K562 (cell line): ENCODE measurements at regions not wholly inside any gene's neighbourhood (a gene's known extent, or its start where the extent isn't known, plus 50 kb on each side); places are given as distances from the start of the nearest gene placed in this dataset.

Source experiments
- CBX8 ChIP-seq: fragments of 200-600 bp; sonication (generic); IDR thresholded peaks from 2 replicates; pipeline ENCODE4 v1.6.1; 2012; ENCODE audit warnings: borderline replicate concordance, mixed run types, low read depth, mild to moderate bottlenecking, moderate library complexity, mixed read lengths, low read length, control low read depth, inconsistent platforms; ENCODE audit not compliant: poor library complexity, severe bottlenecking; ENCODE audit errors: extremely low read depth
- CTCF ChIP-seq, 3 experiments: IDR thresholded peaks in 2 of 3; conservative IDR thresholded peaks in 1 of 3; 2 replicates each; pipeline ENCODE4 v1.5.1; 2011 to 2012; ENCODE audit warnings: low read length in 3 of 3, mild to moderate bottlenecking in 3 of 3, control low read depth in 2 of 3, improper control_type of control experiment in 1 of 3, inconsistent platforms in 1 of 3, low read depth in 1 of 3, mixed read lengths in 1 of 3, moderate library complexity in 1 of 3; ENCODE audit not compliant: insufficient read depth in 2 of 3
- E2F3 ChIP-seq: fragments of 250-450 bp; sonication (Bioruptor Pico); IDR thresholded peaks from 2 replicates; pipeline ENCODE4 v1.4.0; 2020; ENCODE audit warnings: mild to moderate bottlenecking
- EHMT2 ChIP-seq: fragments of 450-650 bp; IDR thresholded peaks from 2 replicates; pipeline ENCODE4 v1.6.1; 2018; ENCODE audit warnings: antibody characterized with exemption
- GABPA ChIP-seq: fragments of 200-800 bp; sonication (Bioruptor generic); conservative IDR thresholded peaks from 2 replicates; pipeline ENCODE4 v1.6.1; 2016; ENCODE audit warnings: low read depth, missing genetic modification characterization, missing compliant biosample characterization
- POLR2A ChIP-seq: fragments of 450-650 bp; conservative IDR thresholded peaks from 2 replicates; pipeline ENCODE4 v1.6.1; 2016
- RNF219 ChIP-seq: fragments of 250-450 bp; sonication (Bioruptor Pico); IDR thresholded peaks from 2 replicates; pipeline ENCODE4 v1.5.0; 2022; ENCODE audit warnings: mild to moderate bottlenecking
- SETDB1 ChIP-seq: IDR thresholded peaks from one replicate; pipeline ENCODE4 v1.6.1; 2012; ENCODE audit warnings: low read length, control low read depth, inconsistent platforms
- STAT6 ChIP-seq: sonication (generic); formaldehyde crosslinking; IDR thresholded peaks from 2 replicates; pipeline ENCODE4 v1.8.1; 2023; ENCODE audit warnings: mild to moderate bottlenecking, missing genetic modification reagents
- TARDBP ChIP-seq: fragments of 450-650 bp; IDR thresholded peaks from 2 replicates; pipeline ENCODE4 v1.6.1; 2016
- THAP12 ChIP-seq: fragments of 250-450 bp; sonication (Bioruptor Pico); IDR thresholded peaks from 2 replicates; pipeline ENCODE4 v1.9.0; 2021; ENCODE audit warnings: mild to moderate bottlenecking, inconsistent platforms
- ZBTB33 ChIP-seq: sonication (generic); formaldehyde crosslinking; IDR thresholded peaks from 2 replicates; pipeline ENCODE4 v1.8.1; 2023; ENCODE audit warnings: mild to moderate bottlenecking, missing genetic modification reagents
- ZBTB8A ChIP-seq: fragments of 450-650 bp; IDR thresholded peaks from 2 replicates; pipeline ENCODE4 v1.6.1; 2018; ENCODE audit warnings: mild to moderate bottlenecking, moderate library complexity; ENCODE audit not compliant: partially characterized antibody
- ZNF695 ChIP-seq: fragments of 450-650 bp; formaldehyde crosslinking; IDR thresholded peaks from 2 replicates; pipeline ENCODE4 v1.4.0; 2020; ENCODE audit warnings: mild to moderate bottlenecking, moderate library complexity

- TF ChIP-seq CBX8 = no peak
- no peak for TF ChIP-seq ZBTB33 (CRISPR knock-in tag)
- TF ChIP-seq EHMT2 = no peak
- no peak for TF ChIP-seq SETDB1
- no peak for TF ChIP-seq E2F3 (CRISPR knock-in tag)
- no peak for TF ChIP-seq GABPA (tag)
- TF ChIP-seq THAP12 (CRISPR knock-in tag) = no peak
- TF ChIP-seq TARDBP = no peak
- no peak for TF ChIP-seq CTCF (IDR thresholded peaks at IDR 0.05 in 2 of 3, conservative IDR thresholded peaks at IDR 0.05 in 1 of 3; ENCODE audit: insufficient read depth in 2 of 3, low read depth in 1 of 3, low read length in 3 of 3)
- TF ChIP-seq ZBTB8A = no peak
- TF ChIP-seq ZNF695 (CRISPR knock-in tag) = no peak
- no peak for TF ChIP-seq POLR2A
- no peak for TF ChIP-seq STAT6 (CRISPR knock-in tag)
- TF ChIP-seq RNF219 (CRISPR knock-in tag) = no peak
Observed at GRCh38 chr12:94863321-94864035, 140.0 kb downstream of the NDUFA12 start.
